PC-3 (cell line): ENCODE measurements at regions not wholly inside any gene's neighbourhood (a gene's known extent, or its start where the extent isn't known, plus 50 kb on each side); places are given as distances from the start of the nearest gene placed in this dataset.

Source experiments
- CTCF ChIP-seq: fragments of 300-600 bp; sonication (generic); conservative IDR thresholded peaks from 2 replicates; pipeline ENCODE4 v1.5.1; 2017; ENCODE audit warnings: antibody characterized with exemption, low read depth, mild to moderate bottlenecking, low read length
- EZH2 ChIP-seq: fragments of 300-600 bp; sonication (generic); IDR thresholded peaks from one replicate; pipeline ENCODE4 v1.6.1; 2017; ENCODE audit warnings: antibody characterized with exemption, mild to moderate bottlenecking, low read length; ENCODE audit not compliant: unreplicated experiment

GRCh38 chr1:163863731-163864130, 542.0 kb downstream of the NUF2 start:
- TF ChIP-seq EZH2: no peak
- no peak for TF ChIP-seq CTCF
